HG03521 (cell line): ENCODE measurements at regions not wholly inside any gene's neighbourhood (a gene's known extent, or its start where the extent isn't known, plus 50 kb on each side); places are given as distances from the start of the nearest gene placed in this dataset.
"Not testable (repeated sequence)": the region's sequence is repeated elsewhere in the genome, so short reads cannot be mapped to it uniquely, and the experiment has no call there.

Experiments
- ATAC-seq: cut with Tn5 transposase; IDR thresholded peaks from one replicate; pipeline ENCODE4 v1.9.1; 2021; ENCODE audit warnings: mild to moderate bottlenecking, moderate library complexity; ENCODE audit not compliant: unreplicated experiment

DNA sequence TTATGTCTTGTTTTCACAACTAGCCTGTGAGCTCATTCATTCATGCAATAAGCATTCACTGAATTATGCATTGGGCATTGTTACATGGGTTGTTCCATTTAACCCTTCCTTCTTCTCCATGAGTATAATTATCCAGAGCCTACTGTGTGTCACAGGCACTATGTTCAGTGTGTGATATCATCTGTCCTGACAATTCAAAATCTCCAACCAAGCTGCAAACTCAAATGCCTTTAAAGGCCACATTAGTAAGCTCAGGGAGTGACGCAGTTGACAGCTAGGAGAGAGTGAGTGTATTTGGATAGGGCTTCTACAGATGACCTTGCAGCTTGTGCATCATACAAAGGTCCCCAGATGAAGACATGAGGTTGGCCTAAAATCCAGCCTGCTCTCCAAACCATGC, 289.5 kb downstream of the OMA1 start:
- no peak for ATAC-seq

DNA sequence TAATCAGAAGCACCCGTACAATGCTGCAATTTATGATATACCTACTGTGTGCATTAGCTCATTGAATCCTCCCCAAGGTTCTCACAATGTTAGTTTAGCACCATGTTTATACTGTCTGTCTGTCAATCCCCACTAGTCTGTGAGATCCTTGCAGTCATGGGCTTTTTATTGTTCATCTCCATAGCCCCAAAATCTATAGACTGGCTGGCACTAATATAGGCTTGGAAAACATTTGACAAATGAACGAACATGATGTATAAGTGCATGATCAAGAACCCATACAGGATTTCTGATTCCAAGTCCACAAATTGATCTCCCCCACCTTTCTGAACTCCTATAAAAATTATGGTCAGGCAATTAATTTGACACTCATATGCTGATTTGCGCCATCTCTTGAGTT, 290.0 kb downstream of the OMA1 start:
- ATAC-seq = no peak

GRCh38 chr1:58256041-58256440, 290.5 kb downstream of the OMA1 start:
- no peak for ATAC-seq

GRCh38 chr1:58255192-58255591, 291.3 kb downstream of the OMA1 start:
- no peak for ATAC-seq

DNA sequence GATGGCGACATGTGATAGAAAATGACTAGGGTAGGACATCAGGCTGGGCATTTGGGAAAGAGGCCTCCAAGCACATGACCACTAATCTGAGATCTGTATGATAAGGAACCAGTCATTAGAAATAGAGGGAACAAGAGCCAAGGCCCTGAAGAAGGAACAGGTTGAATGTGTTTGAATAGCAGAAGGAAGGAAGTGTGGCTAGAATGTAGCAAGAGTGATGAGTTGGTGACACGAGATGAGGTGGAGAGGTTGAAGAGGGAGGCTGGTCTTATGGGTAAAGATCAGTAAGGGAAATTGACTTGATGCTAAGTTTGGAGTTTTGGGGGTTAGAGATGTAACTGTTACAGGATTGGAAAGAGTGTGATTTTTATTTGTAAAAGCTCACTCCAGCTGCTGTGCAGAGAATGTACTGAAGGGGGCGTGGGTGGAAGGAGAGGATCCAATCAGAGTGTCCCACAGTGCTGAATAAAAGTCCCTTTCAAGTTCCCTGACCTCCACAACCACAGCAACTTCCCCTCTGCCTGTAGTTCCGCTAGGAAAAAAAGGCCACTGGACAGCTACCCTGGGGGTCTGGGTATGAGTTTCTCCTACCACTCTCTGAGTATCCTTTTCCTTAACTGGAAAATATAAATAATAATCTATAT, 295.0 kb downstream of the OMA1 start:
- no peak for ATAC-seq

GRCh38 chr1:58250587-58250948, 296.0 kb downstream of the OMA1 start:
- no peak for ATAC-seq

GRCh38 chr1:58249737-58250586, 296.6 kb downstream of the OMA1 start:
- ATAC-seq = peak; percentile 56

DNA sequence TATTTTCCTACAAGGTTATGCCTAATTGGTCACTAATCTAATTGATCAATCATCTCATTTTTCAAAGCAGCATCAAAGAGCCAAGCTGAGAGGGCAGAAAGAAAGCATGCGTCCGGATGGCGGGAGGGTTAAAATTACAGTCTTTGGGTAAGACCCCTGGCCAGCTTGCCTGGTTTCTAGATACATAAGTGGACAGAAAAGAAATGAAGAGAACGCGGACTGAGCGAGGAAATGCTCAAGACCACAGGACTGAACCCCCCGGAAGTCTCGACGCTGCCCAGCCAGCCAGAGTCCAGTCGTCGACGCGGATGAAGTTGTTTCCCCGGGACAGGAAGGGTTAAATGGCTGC, 297.2 kb downstream of the OMA1 start:
- ATAC-seq = no peak

- no peak for ATAC-seq
Observed at GRCh38 chr1:58248791-58249190, 297.7 kb downstream of the OMA1 start.

DNA sequence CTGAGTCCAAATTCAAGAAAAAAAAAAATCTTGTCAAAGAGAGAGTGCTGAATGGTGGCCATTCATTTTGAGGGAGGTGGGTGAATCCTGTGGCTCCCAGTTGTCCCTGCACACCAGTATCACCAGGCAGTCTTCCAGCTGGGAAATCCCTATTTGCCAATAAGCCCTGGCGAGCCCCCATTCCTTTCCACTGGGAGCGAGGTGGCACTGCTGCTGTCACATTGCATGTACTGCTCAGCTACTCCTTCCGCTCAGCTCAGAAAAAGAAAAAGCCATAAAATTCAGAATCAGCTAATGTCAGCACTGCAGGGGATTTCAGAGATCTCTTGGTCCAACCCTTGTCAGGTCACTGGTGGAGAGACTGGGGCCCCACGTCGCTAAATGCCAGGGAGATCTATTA, 298.5 kb downstream of the OMA1 start:
- ATAC-seq = no peak

GRCh38 chr1:58246549-58246948, 300.0 kb downstream of the OMA1 start:
- no peak for ATAC-seq

DNA sequence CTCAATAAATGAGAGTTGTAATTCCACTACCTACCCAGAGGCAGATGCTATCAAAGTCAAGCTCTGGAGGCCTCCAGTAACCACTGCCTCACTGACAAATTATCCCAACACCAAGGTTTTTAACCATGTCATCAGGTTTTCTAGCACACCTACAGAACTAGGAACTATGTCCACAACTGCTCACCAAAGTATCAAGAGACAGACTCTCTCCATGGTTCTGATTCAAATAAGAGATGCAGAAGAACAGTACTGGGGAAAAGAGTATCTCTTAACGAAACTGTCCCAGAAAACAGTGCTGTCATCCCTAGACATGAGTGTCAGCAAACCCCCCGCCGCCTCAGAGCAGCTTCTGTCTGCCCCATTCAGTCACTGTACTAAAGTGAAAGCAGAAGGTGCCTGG, 301.7 kb downstream of the OMA1 start:
- ATAC-seq = no peak

GRCh38 chr1:58238846-58239245, 307.7 kb downstream of the OMA1 start:
- ATAC-seq = no peak

DNA sequence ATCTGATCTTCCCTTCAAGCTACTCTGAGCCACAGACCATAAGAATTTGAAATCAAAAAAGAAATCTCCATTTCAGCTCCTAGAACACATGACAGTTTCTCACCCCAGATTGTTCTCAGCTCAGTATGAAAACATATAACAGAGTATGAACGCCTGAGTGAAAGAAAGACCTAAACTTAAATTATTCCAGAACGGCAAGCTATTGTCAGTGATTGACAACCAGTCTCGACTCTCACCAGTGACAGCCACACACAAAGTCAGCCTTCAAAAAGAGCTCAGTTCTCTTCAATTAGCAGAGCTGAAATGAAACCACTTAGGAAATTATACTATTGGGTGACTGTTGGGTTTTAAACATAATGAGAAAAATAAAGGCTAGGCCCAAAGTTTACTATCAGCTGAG, 312.8 kb downstream of the OMA1 start:
- ATAC-seq = no peak

GRCh38 chr1:58231204-58231603, 315.3 kb downstream of the OMA1 start:
- ATAC-seq = no peak

GRCh38 chr1:58227604-58228003, 318.9 kb downstream of the OMA1 start:
- no peak for ATAC-seq

- no peak for ATAC-seq
Observed at GRCh38 chr1:58223522-58223921, 323.0 kb downstream of the OMA1 start.

DNA sequence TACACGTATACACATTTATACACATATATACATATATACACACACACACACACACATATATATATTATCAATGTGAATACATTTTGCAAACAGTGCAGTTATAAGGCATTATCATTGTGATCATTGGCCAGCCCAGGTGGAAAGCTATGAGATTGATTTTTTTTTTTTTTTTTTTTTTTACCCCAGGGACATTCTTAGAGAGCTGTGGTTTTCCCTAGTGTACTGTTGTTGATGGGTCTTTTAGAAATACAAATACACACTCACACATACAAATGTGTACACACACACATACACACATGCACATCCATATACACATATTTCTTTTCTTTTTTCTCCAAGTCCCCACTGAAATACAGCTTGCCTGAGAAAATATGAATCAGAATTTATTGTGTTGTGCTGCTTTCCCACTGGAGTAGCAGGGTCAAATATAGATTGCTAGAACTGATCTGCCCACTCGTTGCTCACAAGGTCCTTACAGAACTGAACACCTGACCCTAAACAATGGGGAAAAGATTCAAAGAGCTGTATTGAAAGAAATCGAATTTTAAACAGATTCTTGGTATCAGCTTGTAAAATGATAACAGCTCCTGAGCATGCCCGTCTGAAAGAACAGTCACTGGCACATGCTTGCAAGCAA, 325.6 kb downstream of the OMA1 start:
- ATAC-seq = no peak

DNA sequence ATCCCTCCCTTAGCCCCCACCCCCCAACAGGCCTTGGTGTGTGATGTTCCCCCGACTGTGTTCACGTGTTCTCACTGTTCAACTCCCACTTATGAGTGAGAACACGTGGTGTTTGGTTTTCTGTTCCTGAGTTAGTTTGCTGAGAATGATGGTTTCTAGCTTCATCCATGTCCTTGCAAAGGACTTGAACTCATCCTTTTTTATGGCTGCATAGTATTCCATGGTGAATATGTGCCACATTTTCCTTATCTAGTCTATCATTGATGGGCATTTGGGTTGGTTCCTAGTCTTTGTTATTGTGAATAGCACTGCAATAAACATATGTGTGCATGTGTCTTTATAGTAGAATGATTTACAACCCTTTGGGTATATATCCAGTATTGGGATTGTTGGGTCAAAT, 330.4 kb downstream of the OMA1 start:
- not testable (repeated sequence) for ATAC-seq

GRCh38 chr1:58214674-58215073, 331.9 kb downstream of the OMA1 start:
- ATAC-seq = no peak

GRCh38 chr1:58211869-58212268, 334.7 kb downstream of the OMA1 start:
- no peak for ATAC-seq

DNA sequence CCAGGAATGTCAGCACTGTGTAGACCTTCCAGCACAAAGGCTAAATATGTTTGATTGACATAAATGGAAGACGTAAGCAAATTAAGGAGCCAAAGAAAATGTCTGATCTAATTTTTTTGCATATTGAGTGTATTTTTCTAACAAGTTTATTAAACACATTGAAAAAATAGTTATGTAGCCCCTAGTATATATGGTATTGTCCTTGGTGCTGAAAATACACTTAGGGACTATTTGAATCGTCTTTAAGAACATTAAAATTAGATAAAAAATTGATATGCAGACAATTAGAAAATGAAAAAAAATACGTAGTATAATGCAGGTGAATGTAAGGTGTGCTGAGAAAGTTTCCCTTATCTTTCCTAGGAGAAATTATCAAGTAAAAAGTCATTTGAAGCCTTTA, 337.0 kb downstream of the OMA1 start:
- no peak for ATAC-seq
